Caco-2 (cell line): ENCODE measurements at regions not wholly inside any gene's neighbourhood (a gene's known extent, or its start where the extent isn't known, plus 50 kb on each side); places are given as distances from the start of the nearest gene placed in this dataset.

Source experiments
- BruUV-seq: library from RNA; stranded (reverse); fragments of 400-500 nt; replicated peaks from 2 replicates; lab custom pipeline; 2021; lab: Mats Ljungman, UMichigan
- CTCF ChIA-PET: fragments of 300-600 bp; sonication (Branson Sonifier 250); formaldehyde crosslinking; loops from one replicate; lab custom pipeline; 2022; ENCODE audit warnings: antibody characterized with exemption; lab: Charles Lee
- POLR2A ChIA-PET: fragments of 300-600 bp; sonication (Branson Sonifier 250); formaldehyde crosslinking; loops from one replicate; lab custom pipeline; 2022; ENCODE audit warnings: antibody characterized with exemption; lab: Charles Lee
- DNase-seq, 2 experiments: peaks; one replicate each; pipeline versions ENCODE4 v3.0.0 to v3.0.0-alpha.2; 2020 to 2022
- H3K27me3 ChIP-seq: replicated peaks from 2 replicates; pipeline ENCODE4 v1.6.0; 2011; ENCODE audit warnings: low read length; ENCODE audit not compliant: control insufficient read depth, insufficient read depth
- H3K36me3 ChIP-seq: 2 replicates; pipeline ENCODE4 v1.5.1; 2011; ENCODE audit warnings: low read length; ENCODE audit not compliant: control insufficient read depth, insufficient read depth
- H3K4me1 ChIP-seq: fragments of 250-450 bp; sonication (Bioruptor Pico); 2 replicates; pipeline ENCODE4 v1.5.1; 2020; ENCODE audit warnings: mild to moderate bottlenecking
- H3K4me3 ChIP-seq: 2 replicates; pipeline ENCODE4 v1.5.1; 2011; ENCODE audit warnings: low read depth, mild to moderate bottlenecking, control low read depth, low read length
- H3K9me3 ChIP-seq: fragments of 250-450 bp; sonication (Bioruptor Pico); 2 replicates; pipeline ENCODE4 v1.5.1; 2020; ENCODE audit warnings: mild to moderate bottlenecking, moderate library complexity
- H3K27ac Mint-ChIP-seq: one replicate; pipeline ENCODE4 v1.8.0; 2022; ENCODE audit warnings: mixed read lengths; ENCODE audit not compliant: unreplicated experiment
- H3K27me3 Mint-ChIP-seq: one replicate; pipeline ENCODE4 v1.8.0; 2022; ENCODE audit warnings: mixed read lengths; ENCODE audit not compliant: insufficient read depth, unreplicated experiment
- H3K36me3 Mint-ChIP-seq: one replicate; pipeline ENCODE4 v1.8.0; 2022; ENCODE audit warnings: mild to moderate bottlenecking, mixed read lengths; ENCODE audit not compliant: insufficient read depth, unreplicated experiment
- H3K4me1 Mint-ChIP-seq: one replicate; pipeline ENCODE4 v1.8.0; 2022; ENCODE audit warnings: low read depth, mixed read lengths; ENCODE audit not compliant: unreplicated experiment
- H3K4me3 Mint-ChIP-seq: one replicate; pipeline ENCODE4 v1.8.0; 2022; ENCODE audit warnings: mild to moderate bottlenecking, moderate library complexity, mixed read lengths; ENCODE audit not compliant: unreplicated experiment
- H3K9me3 Mint-ChIP-seq: one replicate; pipeline ENCODE4 v1.8.0; 2022; ENCODE audit warnings: mixed read lengths; ENCODE audit not compliant: unreplicated experiment
- CTCF ChIP-seq, 2 experiments: fragments of 200-600 bp in 1 of 2; IDR thresholded peaks; 1 replicate in 1 of 2; 2 replicates in 1 of 2; pipeline versions ENCODE4 v1.5.1 to v1.8.0; 2011 to 2022; ENCODE audit warnings: antibody characterized with exemption in 1 of 2, control low read depth in 1 of 2, inconsistent platforms in 1 of 2, low read depth in 1 of 2, low read length in 1 of 2, mild to moderate bottlenecking in 1 of 2, moderate library complexity in 1 of 2; ENCODE audit not compliant: insufficient read depth in 1 of 2, severe bottlenecking in 1 of 2, unreplicated experiment in 1 of 2
- intact Hi-C: fragments of 100-400 bp; cut with micrococcal nuclease; formaldehyde crosslinking; loops from one replicate; pipeline ENCODE4 v1.10.0; 2022; ENCODE audit not compliant: unreplicated experiment

GRCh38 chr4:14379183-14379582, 623.1 kb upstream of the CPEB2 start:
- no peak overlapping the region for H3K27ac Mint-ChIP-seq
- H3K9me3 Mint-ChIP-seq, result no peaks in the 10 kb centered on the region
- no peak overlapping the region for H3K4me3 Mint-ChIP-seq
- no peak for DNase-seq
- H3K4me1 Mint-ChIP-seq, result no peaks in the 10 kb centered on the region
- no peak for TF ChIP-seq CTCF (IDR thresholded peaks at IDR 0.05; ENCODE audit: insufficient read depth in 1 of 2, low read depth in 1 of 2, low read length in 1 of 2, severe bottlenecking in 1 of 2, unreplicated experiment in 1 of 2)
- H3K27me3 ChIP-seq, result no peaks in the 10 kb centered on the region
- BruUV-seq, result no TSS peak
- H3K36me3 ChIP-seq, result no peaks in the 10 kb centered on the region
- no peaks in the 10 kb centered on the region for H3K4me1 ChIP-seq
- H3K36me3 Mint-ChIP-seq, result no peaks in the 10 kb centered on the region
- ChIA-PET POLR2A (no interaction called here), CTCF (no interaction called here)
- no peak overlapping the region for H3K4me3 ChIP-seq
- intact Hi-C loops, result no loop called here
- H3K9me3 ChIP-seq, result no peaks in the 10 kb centered on the region
- H3K27me3 Mint-ChIP-seq, result no peaks in the 10 kb centered on the region

DNA sequence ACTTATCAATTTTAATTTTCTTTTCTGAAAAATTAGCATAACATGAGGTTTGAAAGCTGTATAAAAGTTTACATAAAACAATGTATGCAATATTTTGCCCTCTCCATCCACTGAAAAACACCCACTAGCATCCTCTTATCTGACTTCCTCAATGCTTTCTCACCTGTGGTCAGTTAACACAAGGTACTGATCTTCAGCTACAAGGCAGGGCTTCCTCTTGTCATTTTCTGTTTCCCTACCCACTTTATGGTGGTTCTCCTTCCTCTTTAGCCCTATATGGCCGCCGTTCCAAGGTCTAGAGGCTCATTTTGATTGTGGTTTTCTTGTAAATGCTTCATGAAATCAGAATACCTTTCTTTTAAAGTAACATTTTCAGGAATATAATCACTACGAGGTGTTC, 618.6 kb upstream of the CPEB2 start:
- Histone ChIP-seq H3K4me3 (no peak overlapping the region), H3K27me3 (no peaks in the 10 kb centered on the region), H3K4me1 (no peaks in the 10 kb centered on the region), H3K9me3 (no peaks in the 10 kb centered on the region), H3K36me3 (no peaks in the 10 kb centered on the region)
- no peaks in the 10 kb centered on the region for H3K36me3 Mint-ChIP-seq
- ChIA-PET POLR2A (no interaction called here), CTCF (no interaction called here)
- no peaks in the 10 kb centered on the region for H3K27me3 Mint-ChIP-seq
- no peaks in the 10 kb centered on the region for H3K4me1 Mint-ChIP-seq
- no peak overlapping the region for H3K4me3 Mint-ChIP-seq
- TF ChIP-seq CTCF (IDR thresholded peaks at IDR 0.05; ENCODE audit: insufficient read depth in 1 of 2, low read depth in 1 of 2, low read length in 1 of 2, severe bottlenecking in 1 of 2, unreplicated experiment in 1 of 2), result no peak
- no peak for DNase-seq
- no TSS peak for BruUV-seq
- H3K27ac Mint-ChIP-seq, result no peak overlapping the region
- intact Hi-C loops, result no loop called here
- H3K9me3 Mint-ChIP-seq, result no peaks in the 10 kb centered on the region

DNA sequence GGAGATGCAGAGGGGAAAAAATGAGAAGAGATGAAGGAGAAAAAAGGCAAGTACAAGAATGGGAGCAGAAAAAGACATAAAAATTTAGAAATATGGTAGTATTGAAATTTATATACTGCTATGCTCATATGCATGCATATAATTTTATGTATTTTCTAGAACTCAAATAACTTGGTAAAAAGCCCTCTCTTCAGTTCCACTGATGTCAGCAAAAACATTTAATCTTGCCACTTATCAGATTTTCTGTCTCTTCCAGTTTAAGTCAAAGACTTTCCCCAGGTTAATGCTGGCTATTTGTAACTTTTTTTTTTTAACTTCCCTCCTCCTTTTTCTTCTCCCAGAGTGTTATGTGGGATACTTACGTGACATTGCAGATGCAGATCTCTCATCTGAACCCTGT, 617.5 kb upstream of the CPEB2 start:
- Histone ChIP-seq H3K9me3 (no peaks in the 10 kb centered on the region), H3K4me1 (no peaks in the 10 kb centered on the region), H3K36me3 (no peaks in the 10 kb centered on the region), H3K27me3 (no peaks in the 10 kb centered on the region), H3K4me3 (no peak overlapping the region)
- no peak for DNase-seq
- H3K27me3 Mint-ChIP-seq, result no peaks in the 10 kb centered on the region
- no peaks in the 10 kb centered on the region for H3K9me3 Mint-ChIP-seq
- POLR2A ChIA-PET, result no interaction called here
- intact Hi-C loops, result no loop called here
- no peak overlapping the region for H3K27ac Mint-ChIP-seq
- H3K36me3 Mint-ChIP-seq, result no peaks in the 10 kb centered on the region
- CTCF ChIA-PET, result no interaction called here
- no peak overlapping the region for H3K4me3 Mint-ChIP-seq
- BruUV-seq, result no TSS peak
- H3K4me1 Mint-ChIP-seq, result no peaks in the 10 kb centered on the region
- no peak for TF ChIP-seq CTCF (IDR thresholded peaks at IDR 0.05; ENCODE audit: insufficient read depth in 1 of 2, low read depth in 1 of 2, low read length in 1 of 2, severe bottlenecking in 1 of 2, unreplicated experiment in 1 of 2)
